Right cardiac atrium (tissue), 5 donors: ENCODE measurements at regions not wholly inside any gene's neighbourhood (a gene's known extent, or its start where the extent isn't known, plus 50 kb on each side); places are given as distances from the start of the nearest gene placed in this dataset.
"Not testable (repeated sequence)": the region's sequence is repeated elsewhere in the genome, so short reads cannot be mapped to it uniquely, and the experiment has no call there.

Experiments
- ATAC-seq, 2 donors: fragments of 200-7000 bp; cut with Tn5 transposase; one replicate each; pipeline versions ENCODE4 v1.8.0 to v1.9.1; 2020; ENCODE audit warnings: moderate library complexity in 2 of 2, mild to moderate bottlenecking in 1 of 2
- DNase-seq, 3 donors: peaks; one replicate each; pipeline ENCODE4 v3.0.0-alpha.2; 2020
- H3K27ac ChIP-seq: one replicate; pipeline ENCODE4 v1.5.1; 2013; ENCODE audit warnings: mild to moderate bottlenecking, low read length, control low read depth, moderate library complexity
- H3K27me3 ChIP-seq: one replicate; pipeline ENCODE4 v1.6.1; 2013; ENCODE audit not compliant: control insufficient read depth, insufficient read depth
- H3K4me1 ChIP-seq: one replicate; pipeline ENCODE4 v1.6.1; 2013; ENCODE audit warnings: low read length; ENCODE audit not compliant: control insufficient read depth, insufficient read depth
- H3K4me3 ChIP-seq: one replicate; pipeline ENCODE4 v1.5.1; 2013; ENCODE audit warnings: low read length, control low read depth
- H3K9me3 ChIP-seq: one replicate; pipeline ENCODE4 v1.6.1; 2013; ENCODE audit warnings: low read length; ENCODE audit not compliant: control insufficient read depth
- WGBS: extraction: QIAGEN DNeasy Blood & Tissue Kit; methylation state at CpG from one replicate; pipeline ENCODE4 v1.1.7; 2013; 5-methylcytosine and 5-hydroxymethylcytosine counted together
- intact Hi-C, 4 donors: fragments of 100-400 bp; cut with DNase I; formaldehyde crosslinking; loops; one replicate each; pipeline versions ENCODE4 v1.11.0 to v1.14.0; 2022 to 2023
- donor health status: healthy with polysubstance abuse.
- donor health status: DM: no; HTN: yes; CAD: no.
- donor health status: DM: no; HTN: no; CAD: no.
- donor health status: DM: no; HTN: yes; CAD: no; lungs with severe emphysema.
- donor health status: DM: yes; HTN: yes; CAD: no.

DNA sequence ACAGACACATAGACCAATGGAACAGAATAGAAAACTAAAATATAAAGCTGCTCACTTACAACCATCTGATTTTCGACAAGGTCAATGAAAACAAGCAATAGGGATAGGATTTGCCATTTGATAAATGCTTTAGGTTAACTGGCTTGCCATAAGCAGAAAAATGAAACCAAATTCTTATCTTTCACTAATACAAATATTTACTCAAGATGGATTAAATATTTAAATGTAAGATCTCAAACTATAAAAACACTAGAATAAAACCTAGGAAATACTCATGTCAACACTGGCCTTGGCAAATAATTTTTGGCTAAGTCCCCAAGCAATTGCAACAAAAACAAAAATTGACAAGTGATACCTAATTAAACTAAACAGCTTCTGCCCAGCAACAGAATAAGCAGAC is 665.2 kb downstream of the TRIB2 start:
- intact Hi-C loops, H3K4me1 ChIP-seq, H3K27me3 ChIP-seq, H3K9me3 ChIP-seq, H3K27ac ChIP-seq, H3K4me3 ChIP-seq, DNase-seq, ATAC-seq: not testable (repeated sequence)
- 38% methylated on average over 1 of the region's 1 CpG for WGBS

GRCh38 chr2:13389172-13389571 is 672.4 kb downstream of the TRIB2 start:
- WGBS, result 83% methylated on average over 5 of the region's 5 CpGs
- H3K27me3 ChIP-seq, H3K27ac ChIP-seq, DNase-seq, ATAC-seq, H3K4me3 ChIP-seq, H3K9me3 ChIP-seq, intact Hi-C loops, H3K4me1 ChIP-seq: not testable (repeated sequence)

GRCh38 chr2:13390676-13391075 is 673.9 kb downstream of the TRIB2 start:
- DNase-seq (no peak), ATAC-seq (no peak)
- intact Hi-C loops, result no loop called here
- H3K4me1 ChIP-seq, result no peaks in the 10 kb centered on the region
- H3K4me3 ChIP-seq, result no peak overlapping the region
- H3K9me3 ChIP-seq, result no peaks in the 10 kb centered on the region
- H3K27ac ChIP-seq, result no peak overlapping the region
- no peaks in the 10 kb centered on the region for H3K27me3 ChIP-seq

GRCh38 chr2:13401312-13401711 is 684.6 kb downstream of the TRIB2 start:
- intact Hi-C loops, result no loop called here

GRCh38 chr2:13413989-13414388 is 697.3 kb downstream of the TRIB2 start:
- 81% methylated on average over 1 of the region's 1 CpG for WGBS
- H3K4me3 ChIP-seq, result no peak overlapping the region
- DNase-seq (no peak), ATAC-seq (no peak)
- H3K9me3 ChIP-seq, result no peaks in the 10 kb centered on the region
- H3K27ac ChIP-seq, result no peak overlapping the region
- H3K27me3 ChIP-seq, result no peaks in the 10 kb centered on the region
- no peaks in the 10 kb centered on the region for H3K4me1 ChIP-seq
- intact Hi-C loops, result no loop called here

More at GRCh38 chr2:13401312-13401711, 684.6 kb downstream of the TRIB2 start:
- no peak for DNase-seq
- no peak for ATAC-seq
- no peaks in the 10 kb centered on the region for H3K9me3 ChIP-seq
- H3K27ac ChIP-seq, result no peak overlapping the region
- H3K27me3 ChIP-seq, result no peaks in the 10 kb centered on the region
- H3K4me1 ChIP-seq, result no peaks in the 10 kb centered on the region
- WGBS, result 51% methylated on average over 2 of the region's 2 CpGs
- no peak overlapping the region for H3K4me3 ChIP-seq

- ATAC-seq (no peak), DNase-seq (no peak)
- Histone ChIP-seq H3K27ac (no peak overlapping the region), H3K27me3 (no peaks in the 10 kb centered on the region), H3K4me3 (no peak overlapping the region), H3K9me3 (no peaks in the 10 kb centered on the region), H3K4me1 (no peaks in the 10 kb centered on the region)
- WGBS, result 28% methylated on average over 2 of the region's 2 CpGs
- intact Hi-C loops, result no loop called here
Observed at GRCh38 chr2:13414897-13415296, 698.2 kb downstream of the TRIB2 start.

GRCh38 chr2:13433954-13434353 is 717.2 kb downstream of the TRIB2 start:
- DNase-seq, result no peak
- intact Hi-C loops, result no loop called here
- Histone ChIP-seq H3K9me3 (no peaks in the 10 kb centered on the region), H3K27me3 (no peaks in the 10 kb centered on the region), H3K4me1 (no peaks in the 10 kb centered on the region), H3K4me3 (no peak overlapping the region), H3K27ac (no peak overlapping the region)
- WGBS, result 91% methylated on average over 7 of the region's 7 CpGs
- no peak for ATAC-seq

DNA sequence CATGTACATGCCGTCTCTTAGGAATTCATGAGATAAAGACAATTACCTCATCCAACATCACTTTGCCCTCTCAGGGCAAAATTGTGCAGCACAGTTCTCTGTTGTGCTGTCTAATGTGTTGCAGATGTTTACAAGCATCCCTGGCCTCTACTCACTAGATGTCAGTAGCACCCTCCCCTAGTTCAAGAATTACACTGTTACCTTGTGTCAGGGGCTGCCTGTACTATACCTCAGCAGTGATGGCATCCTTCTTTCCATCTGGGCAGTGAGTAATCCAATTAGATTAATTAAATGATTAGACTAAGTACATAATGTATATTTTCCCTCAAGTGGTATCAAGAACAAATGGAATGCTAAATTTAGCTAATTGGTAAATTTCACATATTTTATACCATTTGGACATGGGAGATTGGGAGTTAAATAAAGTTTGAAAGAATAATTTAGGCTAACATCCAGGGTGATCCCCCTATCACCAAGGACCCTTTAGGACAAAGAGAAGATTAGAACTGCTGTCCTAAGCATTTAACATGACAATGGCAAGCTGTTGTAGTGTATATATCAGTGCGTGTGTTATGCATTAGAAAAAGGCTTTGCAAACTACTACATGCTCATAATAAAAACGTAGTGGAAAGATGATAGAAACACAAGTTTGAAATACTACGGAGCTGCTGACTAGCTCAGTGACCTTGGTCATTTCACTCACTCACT is 727.0 kb downstream of the TRIB2 start:
- H3K27ac ChIP-seq, H3K4me1 ChIP-seq, intact Hi-C loops, DNase-seq, H3K4me3 ChIP-seq, H3K9me3 ChIP-seq, ATAC-seq, H3K27me3 ChIP-seq: not testable (repeated sequence)
- 35% methylated on average over 4 of the region's 4 CpGs for WGBS

GRCh38 chr2:13462464-13462863 is 745.7 kb downstream of the TRIB2 start:
- no peak overlapping the region for H3K27ac ChIP-seq
- intact Hi-C loops, result no loop called here
- H3K4me3 ChIP-seq, result no peak overlapping the region
- H3K4me1 ChIP-seq, result no peaks in the 10 kb centered on the region
- WGBS, result 56% methylated on average over 1 of the region's 1 CpG
- H3K27me3 ChIP-seq, result no peaks in the 10 kb centered on the region
- H3K9me3 ChIP-seq, result no peaks in the 10 kb centered on the region
- ATAC-seq (no peak), DNase-seq (no peak)

- Histone ChIP-seq H3K27ac (no peak overlapping the region), H3K4me3 (no peak overlapping the region), H3K9me3 (no peaks in the 10 kb centered on the region), H3K27me3 (no peaks in the 10 kb centered on the region), H3K4me1 (no peaks in the 10 kb centered on the region)
- intact Hi-C loops, result no loop called here
- 33% methylated on average over 2 of the region's 2 CpGs for WGBS
- DNase-seq (no peak), ATAC-seq (no peak)
Observed at GRCh38 chr2:13466076-13466475, 749.3 kb downstream of the TRIB2 start.

DNA sequence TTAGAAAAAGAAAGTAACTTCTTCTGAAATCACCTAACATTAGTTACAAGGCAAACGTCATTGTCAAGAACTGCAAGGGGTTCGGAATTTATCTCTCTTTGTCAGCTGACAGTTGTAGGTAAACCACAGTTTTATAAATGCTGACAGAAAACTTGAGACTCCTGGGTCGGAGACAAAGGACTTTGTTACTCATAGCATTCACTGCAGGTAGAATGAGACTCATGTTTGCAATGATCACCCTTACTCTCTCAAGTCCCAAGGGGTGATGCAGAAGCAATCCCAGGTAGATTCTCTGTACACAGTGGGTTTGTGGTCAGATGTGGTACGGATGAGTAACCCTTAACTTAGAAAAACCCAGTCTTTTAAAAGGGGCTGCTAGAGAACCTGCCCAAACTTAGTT is 757.8 kb downstream of the TRIB2 start:
- Histone ChIP-seq H3K4me1 (no peaks in the 10 kb centered on the region), H3K9me3 (no peaks in the 10 kb centered on the region), H3K27me3 (no peaks in the 10 kb centered on the region), H3K4me3 (no peak overlapping the region), H3K27ac (no peak overlapping the region)
- WGBS, result 57% methylated on average over 4 of the region's 4 CpGs
- intact Hi-C loops, result no loop called here
- DNase-seq (no peak), ATAC-seq (no peak)

DNA sequence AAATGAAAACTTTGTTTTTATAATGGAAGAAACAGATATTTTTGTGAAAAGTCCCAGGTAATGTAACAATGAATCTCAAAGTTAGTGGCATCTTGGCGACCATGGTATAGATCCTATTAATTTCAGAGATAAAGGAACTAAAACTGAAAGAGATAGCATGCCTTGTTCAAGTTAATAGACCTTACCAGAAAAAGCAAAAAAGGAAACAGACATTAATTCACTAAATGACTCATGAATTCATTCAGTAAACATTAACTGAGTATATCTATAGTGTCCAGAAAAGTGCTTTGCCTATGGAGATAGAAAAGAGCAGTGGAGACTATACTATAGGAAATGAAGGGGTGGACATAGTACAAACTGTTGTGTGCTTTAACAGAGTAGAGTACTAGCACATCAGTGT is 763.3 kb downstream of the TRIB2 start:
- intact Hi-C loops, result no loop called here
- WGBS, result 59% methylated on average over 1 of the region's 1 CpG

More for the DNA sequence above, 763.3 kb downstream of the TRIB2 start:
- no peak for DNase-seq
- Histone ChIP-seq H3K4me3 (no peak overlapping the region), H3K27ac (no peak overlapping the region), H3K9me3 (no peaks in the 10 kb centered on the region), H3K4me1 (no peaks in the 10 kb centered on the region), H3K27me3 (no peaks in the 10 kb centered on the region)
- no peak for ATAC-seq
